OCI-LY3 (cell line): ENCODE measurements at regions not wholly inside any gene's neighbourhood (a gene's known extent, or its start where the extent isn't known, plus 50 kb on each side); places are given as distances from the start of the nearest gene placed in this dataset.

Experiments
- H2AFZ ChIP-seq: fragments of 200-600, 300-600 bp; shearing (Covaris generic); 2 replicates; pipeline ENCODE4 v1.6.0; 2014; ENCODE audit warnings: antibody characterized with exemption, low read depth, low read length
- H3K27ac ChIP-seq: fragments of 200-600, 300-600 bp; sonication (generic); 2 replicates; pipeline ENCODE4 v1.5.1; 2014; ENCODE audit warnings: mild to moderate bottlenecking, low read length, moderate library complexity, mixed read lengths
- H3K27me3 ChIP-seq: fragments of 200-600, 300-600 bp; sonication (generic); 2 replicates; pipeline ENCODE4 v1.6.1; 2014; ENCODE audit warnings: low read depth, low read length, mixed read lengths
- H3K36me3 ChIP-seq: fragments of 200-600, 300-600 bp; sonication (generic); replicated peaks from 2 replicates; pipeline ENCODE3; 2014; ENCODE audit warnings: low read depth, low read length, mixed read lengths
- H3K4me1 ChIP-seq: fragments of 300-600, 200-600 bp; sonication (generic); 2 replicates; pipeline ENCODE4 v1.6.1; 2014; ENCODE audit warnings: low read length, mixed read lengths
- H3K4me2 ChIP-seq: fragments of 200-600, 300-600 bp; sonication (generic); 2 replicates; pipeline ENCODE4 v1.6.1; 2014; ENCODE audit warnings: low read length, mixed read lengths
- H3K4me3 ChIP-seq: fragments of 300-600, 200-600 bp; sonication (generic); 2 replicates; pipeline ENCODE4 v1.5.1; 2014; ENCODE audit warnings: antibody characterized with exemption, mild to moderate bottlenecking, low read length, moderate library complexity
- H3K79me2 ChIP-seq: fragments of 300-600, 200-600 bp; shearing (Covaris generic); 2 replicates; pipeline ENCODE4 v1.6.1; 2014; ENCODE audit warnings: mild to moderate bottlenecking, low read length, mixed read lengths
- H3K9ac ChIP-seq: fragments of 300-600, 200-600 bp; shearing (Covaris generic); 2 replicates; pipeline ENCODE4 v1.6.0; 2014; ENCODE audit warnings: mild to moderate bottlenecking, low read length, moderate library complexity
- H3K9me3 ChIP-seq: fragments of 200-600, 300-600 bp; shearing (Covaris generic); 2 replicates; pipeline ENCODE4 v1.6.1; 2014; ENCODE audit warnings: low read length, mixed read lengths; ENCODE audit not compliant: insufficient read depth
- H4K20me1 ChIP-seq: fragments of 200-600, 300-600 bp; sonication (generic); 2 replicates; pipeline ENCODE4 v1.6.1; 2016; ENCODE audit warnings: low read length, mixed read lengths; ENCODE audit not compliant: insufficient read depth
- EZH2phosphoT487 ChIP-seq: fragments of 200-600 bp; shearing (Covaris generic); IDR thresholded peaks from 2 replicates; pipeline ENCODE4 v1.6.1; 2018; ENCODE audit warnings: antibody characterized with exemption, mixed run types, low read depth
- TF ChIP-seq, protein P1 (sequence below): fragments of 200-600, 300-600 bp; sonication (generic); IDR thresholded peaks from 2 replicates; pipeline ENCODE4 v1.5.1; 2014; ENCODE audit warnings: antibody characterized with exemption, low read length, low read depth

DNA sequence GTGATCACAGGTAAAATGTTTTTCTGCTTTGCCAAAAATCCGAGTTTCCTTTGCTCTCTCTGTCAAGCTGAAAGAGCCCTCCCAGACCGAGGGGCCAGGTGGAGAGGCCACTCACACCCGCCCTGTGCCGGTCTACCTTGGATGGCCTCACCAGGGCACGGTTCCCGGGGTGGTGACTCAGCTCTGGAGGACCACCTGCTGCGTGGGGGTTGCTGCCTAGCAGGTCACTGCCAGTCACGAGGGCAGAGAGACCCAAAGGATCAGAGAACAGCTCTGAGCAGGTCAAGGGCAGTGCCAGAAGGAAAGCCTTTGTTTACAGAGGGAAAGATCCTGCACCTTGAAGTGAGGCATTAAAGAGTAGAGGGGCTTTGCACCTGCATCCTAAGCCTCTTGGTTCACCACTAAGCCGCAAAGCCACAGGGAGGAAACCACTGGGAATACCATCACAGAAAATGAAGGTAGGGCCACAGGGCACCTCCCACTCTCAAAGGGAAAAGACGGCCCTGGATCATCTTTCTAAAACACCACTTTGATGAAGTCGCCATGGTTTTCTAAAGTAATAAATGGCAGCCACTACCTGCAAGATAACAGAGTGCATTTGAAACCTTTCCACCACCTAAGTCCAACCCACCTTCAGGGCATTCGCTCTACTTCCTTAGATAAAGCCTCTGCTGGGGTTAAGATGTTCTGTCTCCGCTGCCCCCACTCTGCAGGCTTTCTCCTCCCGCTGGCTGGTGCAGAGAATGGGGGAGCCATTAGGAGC lies 160.3 kb upstream of the KLF14 start:
- no peak for TF ChIP-seq EZH2phosphoT487
- TF ChIP-seq, protein P1, sequence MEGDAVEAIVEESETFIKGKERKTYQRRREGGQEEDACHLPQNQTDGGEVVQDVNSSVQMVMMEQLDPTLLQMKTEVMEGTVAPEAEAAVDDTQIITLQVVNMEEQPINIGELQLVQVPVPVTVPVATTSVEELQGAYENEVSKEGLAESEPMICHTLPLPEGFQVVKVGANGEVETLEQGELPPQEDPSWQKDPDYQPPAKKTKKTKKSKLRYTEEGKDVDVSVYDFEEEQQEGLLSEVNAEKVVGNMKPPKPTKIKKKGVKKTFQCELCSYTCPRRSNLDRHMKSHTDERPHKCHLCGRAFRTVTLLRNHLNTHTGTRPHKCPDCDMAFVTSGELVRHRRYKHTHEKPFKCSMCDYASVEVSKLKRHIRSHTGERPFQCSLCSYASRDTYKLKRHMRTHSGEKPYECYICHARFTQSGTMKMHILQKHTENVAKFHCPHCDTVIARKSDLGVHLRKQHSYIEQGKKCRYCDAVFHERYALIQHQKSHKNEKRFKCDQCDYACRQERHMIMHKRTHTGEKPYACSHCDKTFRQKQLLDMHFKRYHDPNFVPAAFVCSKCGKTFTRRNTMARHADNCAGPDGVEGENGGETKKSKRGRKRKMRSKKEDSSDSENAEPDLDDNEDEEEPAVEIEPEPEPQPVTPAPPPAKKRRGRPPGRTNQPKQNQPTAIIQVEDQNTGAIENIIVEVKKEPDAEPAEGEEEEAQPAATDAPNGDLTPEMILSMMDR: no peak
- Histone ChIP-seq H3K36me3 (peaks cover 84% of the 10 kb centered on the region), H3K27ac (peak overlapping the region; percentile 43), H3K4me2 (no peak overlapping the region), H3K4me3 (no peak overlapping the region), H3K79me2 (peaks cover 96% of the 10 kb centered on the region), H3K9ac (no peak overlapping the region), H3K27me3 (no peaks in the 10 kb centered on the region), H3K9me3 (no peaks in the 10 kb centered on the region), H3K4me1 (peaks cover 31% of the 10 kb centered on the region), H4K20me1 (peaks cover 95% of the 10 kb centered on the region), H2AFZ (no peak overlapping the region)

DNA sequence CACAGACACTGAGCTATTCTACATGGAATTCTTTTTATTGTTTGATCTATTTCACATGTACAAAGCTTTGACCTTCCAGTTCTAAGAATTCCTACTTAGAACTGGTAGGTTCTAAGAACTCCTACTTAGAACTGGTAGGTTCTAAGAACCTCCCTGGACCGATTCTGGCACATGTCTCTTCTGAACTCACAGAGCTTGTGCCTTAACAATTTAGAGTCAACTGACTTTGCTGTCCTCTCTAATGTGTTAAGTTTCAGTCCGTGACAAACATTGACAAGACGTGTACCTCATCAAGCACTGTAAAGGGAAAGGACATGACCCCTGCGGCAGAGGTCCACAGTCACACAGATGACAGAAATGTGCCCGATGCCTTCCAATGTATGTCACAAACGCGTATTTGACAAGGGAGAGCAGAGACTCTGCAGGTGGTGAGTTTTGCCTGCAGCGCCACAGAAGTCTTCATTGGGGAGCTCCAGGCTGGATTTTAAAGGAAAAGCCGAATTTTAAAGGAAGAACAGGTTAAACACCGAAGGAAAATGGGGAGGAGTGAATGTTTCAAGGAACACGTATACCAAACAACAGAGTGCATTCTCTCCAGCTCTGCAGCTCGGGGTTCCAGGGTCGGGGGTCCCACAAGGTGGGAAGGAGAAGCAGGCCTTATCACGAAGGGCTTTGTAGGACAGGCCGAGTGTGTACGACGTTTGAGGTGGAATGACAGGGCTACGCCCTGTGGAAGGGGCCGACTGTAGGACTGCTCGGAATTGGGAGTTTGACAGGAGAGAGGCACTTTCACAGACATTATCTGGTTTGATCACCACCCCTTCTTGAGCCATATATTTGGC lies 161.1 kb upstream of the KLF14 start:
- Histone ChIP-seq H3K4me3 (no peak overlapping the region), H3K27ac (no peak overlapping the region), H3K4me2 (0 out of 2 replicates have a peak overlapping the region, but pooled peaks have one; percentile 1), H3K4me1 (peaks cover 39% of the 10 kb centered on the region), H2AFZ (no peak overlapping the region), H3K9me3 (no peaks in the 10 kb centered on the region), H4K20me1 (peaks cover 95% of the 10 kb centered on the region), H3K27me3 (no peaks in the 10 kb centered on the region), H3K79me2 (peaks cover 96% of the 10 kb centered on the region), H3K36me3 (peaks cover 87% of the 10 kb centered on the region), H3K9ac (no peak overlapping the region)
- no peak for TF ChIP-seq EZH2phosphoT487
- TF ChIP-seq, protein P1: no peak

DNA sequence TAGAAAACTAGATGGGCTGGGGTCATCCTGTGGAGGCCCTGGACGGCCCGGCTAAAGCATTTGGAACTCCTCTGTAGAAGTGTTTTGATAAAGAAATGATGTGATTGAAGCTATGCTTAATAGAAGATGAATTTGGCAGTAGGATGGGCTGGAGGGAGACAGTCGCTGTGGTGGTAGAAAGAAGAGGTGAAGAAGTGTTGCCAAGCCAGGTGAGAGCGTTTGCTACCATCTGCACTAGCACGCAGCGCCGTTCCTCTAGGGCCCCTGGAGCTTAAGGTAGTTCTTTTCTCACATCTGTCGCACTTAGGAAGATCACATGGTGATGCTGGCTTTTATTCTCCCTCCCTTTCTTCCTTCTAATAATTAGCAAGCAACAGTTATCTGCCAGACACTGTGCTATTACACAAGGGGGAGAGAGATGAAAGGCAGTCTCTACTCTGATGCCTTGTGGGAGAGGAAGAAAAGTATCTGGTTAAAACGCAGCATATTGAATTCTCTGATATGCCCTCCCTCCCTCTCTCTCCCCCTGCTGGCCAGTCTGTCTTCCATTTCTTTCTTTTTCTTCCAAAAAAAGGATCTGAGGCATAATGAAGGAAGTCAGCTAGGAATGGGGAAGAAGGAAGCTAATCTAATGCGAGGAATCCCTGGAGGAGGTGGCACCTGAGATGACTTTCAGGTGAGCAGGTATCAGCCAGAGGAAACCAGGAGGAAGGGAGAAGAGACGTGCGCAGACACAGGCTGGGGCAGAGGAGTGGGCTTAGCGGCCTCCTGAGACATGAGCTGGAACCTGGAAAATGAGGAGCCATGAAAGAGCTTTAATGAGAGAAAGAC lies 162.3 kb upstream of the KLF14 start:
- Histone ChIP-seq H3K9me3 (no peaks in the 10 kb centered on the region), H3K4me3 (no peak overlapping the region), H3K36me3 (peaks cover 85% of the 10 kb centered on the region), H2AFZ (no peak overlapping the region), H3K9ac (no peak overlapping the region), H3K4me2 (no peak overlapping the region), H3K79me2 (peaks cover 96% of the 10 kb centered on the region), H3K27ac (no peak overlapping the region), H4K20me1 (peaks cover 95% of the 10 kb centered on the region), H3K27me3 (no peaks in the 10 kb centered on the region), H3K4me1 (peaks cover 51% of the 10 kb centered on the region)
- no peak for TF ChIP-seq EZH2phosphoT487
- TF ChIP-seq, protein P1: no peak; the same call in 1 of the 2 replicates
